WTC11 (cell line): ENCODE measurements at regions not wholly inside any gene's neighbourhood (a gene's known extent, or its start where the extent isn't known, plus 50 kb on each side); places are given as distances from the start of the nearest gene placed in this dataset.

Experiments
- ATAC-seq: fragments of 200-7000 bp; cut with Tn5 transposase; 2 replicates; pipeline ENCODE4 v1.10.0; 2021; ENCODE audit warnings: mild to moderate bottlenecking, moderate library complexity
- CTCF ChIA-PET: fragments of 300-600 bp; sonication (Branson Sonifier 250); formaldehyde crosslinking; loops from one replicate; lab custom pipeline; 2021; ENCODE audit warnings: antibody characterized with exemption; lab: Charles Lee
- POLR2A ChIA-PET: fragments of 350-600 bp; sonication (Branson Sonifier 250); formaldehyde crosslinking; loops from one replicate; lab custom pipeline; 2021; ENCODE audit warnings: antibody characterized with exemption; lab: Charles Lee
- DNase-seq: peaks from one replicate; pipeline ENCODE4 v3.0.0; 2021; ENCODE audit warnings: low spot score
- H3K27ac Mint-ChIP-seq: 2 replicates; pipeline ENCODE4 v1.8.0; 2021; ENCODE audit warnings: mixed read lengths
- H3K27me3 Mint-ChIP-seq: 2 replicates; pipeline ENCODE4 v1.8.0; 2021; ENCODE audit warnings: low read depth, mild to moderate bottlenecking, moderate library complexity, mixed read lengths
- H3K36me3 Mint-ChIP-seq: 2 replicates; pipeline ENCODE4 v1.8.0; 2021; ENCODE audit warnings: mixed read lengths
- H3K4me1 Mint-ChIP-seq: 2 replicates; pipeline ENCODE4 v1.8.0; 2022; ENCODE audit warnings: mixed read lengths
- H3K4me3 Mint-ChIP-seq: 2 replicates; pipeline ENCODE4 v1.8.0; 2021; ENCODE audit warnings: mild to moderate bottlenecking, moderate library complexity, mixed read lengths
- H3K9me3 Mint-ChIP-seq: 2 replicates; pipeline ENCODE4 v1.8.0; 2021; ENCODE audit warnings: mixed read lengths
- AR ChIP-seq: fragments of 250-450 bp; sonication (Bioruptor Pico); IDR thresholded peaks from 2 replicates; pipeline ENCODE4 v1.9.0; 2021; ENCODE audit warnings: mild to moderate bottlenecking
- ATF2 ChIP-seq: sonication (generic); formaldehyde crosslinking; IDR thresholded peaks from 2 replicates; pipeline ENCODE4 v1.8.1; 2022; ENCODE audit warnings: low read depth, missing genetic modification reagents, borderline replicate concordance
- ATF6 ChIP-seq: sonication (generic); formaldehyde crosslinking; IDR thresholded peaks from 2 replicates; pipeline ENCODE4 v1.8.1; 2023; ENCODE audit warnings: mild to moderate bottlenecking, missing genetic modification reagents
- CBFB ChIP-seq: sonication (generic); formaldehyde crosslinking; IDR thresholded peaks from 2 replicates; pipeline ENCODE4 v1.8.1; 2022; ENCODE audit warnings: mild to moderate bottlenecking, low read depth, missing genetic modification reagents
- ELF4 ChIP-seq: sonication (generic); formaldehyde crosslinking; IDR thresholded peaks from 2 replicates; pipeline ENCODE4 v1.8.1; 2022; ENCODE audit warnings: low read depth, mild to moderate bottlenecking, moderate library complexity, missing genetic modification reagents
- FOXK1 ChIP-seq: sonication (generic); formaldehyde crosslinking; IDR thresholded peaks from 2 replicates; pipeline ENCODE4 v1.8.0; 2022; ENCODE audit warnings: mild to moderate bottlenecking, moderate library complexity, missing genetic modification reagents
- FOXP1 ChIP-seq: sonication (generic); formaldehyde crosslinking; IDR thresholded peaks from 2 replicates; pipeline ENCODE4 v1.8.0; 2022; ENCODE audit warnings: missing genetic modification reagents, mild to moderate bottlenecking, moderate library complexity, borderline replicate concordance
- HMGA2 ChIP-seq: fragments of 250-450 bp; sonication (Bioruptor Pico); IDR thresholded peaks from 2 replicates; pipeline ENCODE4 v1.4.0; 2021; ENCODE audit warnings: mild to moderate bottlenecking, moderate library complexity
- IRF1 ChIP-seq: sonication (generic); formaldehyde crosslinking; IDR thresholded peaks from 2 replicates; pipeline ENCODE4 v1.8.0; 2023; ENCODE audit warnings: missing genetic modification reagents
- IRF2 ChIP-seq: sonication (generic); formaldehyde crosslinking; IDR thresholded peaks from 2 replicates; pipeline ENCODE4 v1.8.0; 2022; ENCODE audit warnings: low read depth, missing genetic modification reagents, borderline replicate concordance
- JAZF1 ChIP-seq: fragments of 250-450 bp; sonication (Bioruptor Pico); IDR thresholded peaks from 2 replicates; pipeline ENCODE4 v1.9.0; 2021; ENCODE audit warnings: moderate library complexity, mild to moderate bottlenecking, inconsistent platforms
- JUN ChIP-seq: sonication (generic); formaldehyde crosslinking; IDR thresholded peaks from 2 replicates; pipeline ENCODE4 v1.8.0; 2023; ENCODE audit warnings: mild to moderate bottlenecking, missing genetic modification reagents
- MYBL2 ChIP-seq: sonication (generic); formaldehyde crosslinking; IDR thresholded peaks from 2 replicates; pipeline ENCODE4 v1.8.1; 2023; ENCODE audit warnings: mild to moderate bottlenecking, moderate library complexity, missing genetic modification reagents
- SP1 ChIP-seq: sonication (generic); formaldehyde crosslinking; conservative IDR thresholded peaks from 2 replicates; pipeline ENCODE4 v1.8.1; 2022; ENCODE audit warnings: missing genetic modification reagents
- TEAD1 ChIP-seq: sonication (generic); formaldehyde crosslinking; IDR thresholded peaks from 2 replicates; pipeline ENCODE4 v1.8.0; 2022; ENCODE audit warnings: mild to moderate bottlenecking, missing genetic modification reagents
- TEAD4 ChIP-seq: sonication (generic); formaldehyde crosslinking; IDR thresholded peaks from 2 replicates; pipeline ENCODE4 v1.8.0; 2022; ENCODE audit warnings: mild to moderate bottlenecking, missing genetic modification reagents
- USF1 ChIP-seq: sonication (generic); formaldehyde crosslinking; IDR thresholded peaks from 2 replicates; pipeline ENCODE4 v1.8.0; 2022; ENCODE audit warnings: mild to moderate bottlenecking, missing genetic modification reagents
- ZBTB21 ChIP-seq: sonication (generic); formaldehyde crosslinking; IDR thresholded peaks from 2 replicates; pipeline ENCODE4 v1.8.1; 2023; ENCODE audit warnings: mild to moderate bottlenecking, missing genetic modification reagents, borderline replicate concordance
- ZNF138 ChIP-seq: sonication (generic); formaldehyde crosslinking; conservative IDR thresholded peaks from 2 replicates; pipeline ENCODE4 v1.8.1; 2022; ENCODE audit warnings: mild to moderate bottlenecking, moderate library complexity, missing genetic modification reagents
- ZNF263 ChIP-seq: sonication (generic); formaldehyde crosslinking; IDR thresholded peaks from 2 replicates; pipeline ENCODE4 v1.8.1; 2022; ENCODE audit warnings: low read depth, mild to moderate bottlenecking, moderate library complexity, missing genetic modification reagents
- ZNF512 ChIP-seq: sonication (generic); formaldehyde crosslinking; IDR thresholded peaks from 2 replicates; pipeline ENCODE4 v1.8.1; 2022; ENCODE audit warnings: missing genetic modification reagents, borderline replicate concordance

- TF ChIP-seq IRF2 (CRISPR knock-in tag) (no peak), HMGA2 (no peak), IRF1 (CRISPR knock-in tag) (no peak), ZBTB21 (CRISPR knock-in tag) (no peak), AR (no peak), JAZF1 (CRISPR knock-in tag) (no peak), FOXP1 (CRISPR knock-in tag) (no peak), CBFB (CRISPR knock-in tag) (no peak), ATF2 (no peak)
- TF ChIP-seq, all 79 proteins: peak for 0
- peaks cover 24% of the 10 kb centered on the region for H3K36me3 Mint-ChIP-seq
- H3K9me3 Mint-ChIP-seq, result peaks cover 35% of the 10 kb centered on the region
- ATAC-seq, result no peak
- H3K27me3 Mint-ChIP-seq, result no peaks in the 10 kb centered on the region; the same call in none of the 2 replicates
- H3K27ac Mint-ChIP-seq, result no peak overlapping the region
- H3K4me1 Mint-ChIP-seq, result no peaks in the 10 kb centered on the region
- ChIA-PET CTCF (no interaction called here), POLR2A (no interaction called here)
- no peak for DNase-seq
- H3K4me3 Mint-ChIP-seq, result no peak overlapping the region
Measured at GRCh38 chr2:2506536-2506935, 175.5 kb upstream of the MYT1L start.

GRCh38 chr2:2505604-2506003 lies 174.5 kb upstream of the MYT1L start:
- Mint-ChIP-seq H3K27ac (no peak overlapping the region), H3K9me3 (peaks cover 35% of the 10 kb centered on the region), H3K4me3 (no peak overlapping the region), H3K27me3 (no peaks in the 10 kb centered on the region; the same call in none of the 2 replicates), H3K4me1 (no peaks in the 10 kb centered on the region), H3K36me3 (peaks cover 24% of the 10 kb centered on the region)
- ChIA-PET CTCF (no interaction called here), POLR2A (no interaction called here)
- TF ChIP-seq TEAD4 (CRISPR knock-in tag), result no peak
- no peak for TF ChIP-seq SP1 (CRISPR knock-in tag)
- TF ChIP-seq ELF4 (CRISPR knock-in tag), result no peak
- no peak for TF ChIP-seq JUN
- TF ChIP-seq USF1 (CRISPR knock-in tag), result no peak
- no peak for TF ChIP-seq FOXK1 (CRISPR knock-in tag)
- no peak for TF ChIP-seq ZNF138 (CRISPR knock-in tag)
- no peak for TF ChIP-seq ZBTB21 (CRISPR knock-in tag)
- no peak for TF ChIP-seq ZNF263
- no peak for TF ChIP-seq ZNF512 (CRISPR knock-in tag)
- TF ChIP-seq MYBL2 (CRISPR knock-in tag), result no peak
- TF ChIP-seq ATF6 (CRISPR knock-in tag), result no peak
- no peak for TF ChIP-seq TEAD1 (CRISPR knock-in tag)
- ATAC-seq, result no peak
- DNase-seq, result no peak
